Esophagus squamous epithelium (tissue), 5 donors: ENCODE measurements at regions not wholly inside any gene's neighbourhood (a gene's known extent, or its start where the extent isn't known, plus 50 kb on each side); places are given as distances from the start of the nearest gene placed in this dataset.

Experiments used
- DNase-seq: peaks from one replicate; lab custom pipeline; 2025; lab: John Stamatoyannopoulos, UW
- H3K27ac ChIP-seq, 4 donors: fragments of 200-600 bp; sonication (generic); one replicate each; pipeline ENCODE4 v1.5.1; 2016 to 2019; ENCODE audit warnings: mild to moderate bottlenecking in 1 of 4
- H3K27me3 ChIP-seq, 4 donors: fragments of 200-600 bp; sonication (generic); 1 replicate in 3 of 4; 2 replicates in 1 of 4; pipeline versions ENCODE4 v1.5.1 to v1.6.0; 2017 to 2021; ENCODE audit warnings: antibody characterized with exemption in 1 of 4
- H3K36me3 ChIP-seq, 3 donors: fragments of 200-600 bp; sonication (generic); one replicate each; pipeline ENCODE4 v1.5.1; 2016 to 2019
- H3K4me1 ChIP-seq, 3 donors: fragments of 200-600 bp; sonication (generic); one replicate each; pipeline ENCODE4 v1.5.1; 2017 to 2019
- H3K4me3 ChIP-seq, 4 donors: fragments of 200-600 bp; sonication (generic); 1 replicate in 3 of 4; 2 replicates in 1 of 4; pipeline ENCODE4 v1.5.1; 2016 to 2019; ENCODE audit warnings: mild to moderate bottlenecking in 2 of 4, moderate library complexity in 1 of 4
- H3K9me3 ChIP-seq, 3 donors: fragments of 200-600 bp; sonication (generic); one replicate each; pipeline ENCODE4 v1.5.1; 2016 to 2019
- CTCF ChIP-seq, 6 experiments: fragments of 450-650 bp in 4 of 6; fragments of 200-600 bp in 2 of 6; sonication (generic) in 2 of 6; IDR thresholded peaks; one replicate each; pipeline ENCODE4 v1.5.1; 2016 to 2019; ENCODE audit warnings: antibody characterized with exemption in 6 of 6, mild to moderate bottlenecking in 4 of 6, moderate library complexity in 4 of 6
- POLR2A ChIP-seq, 4 donors: fragments of 450-650 bp; IDR thresholded peaks; one replicate each; pipeline ENCODE4 v1.6.1; 2017; ENCODE audit warnings: antibody characterized with exemption in 4 of 4, mild to moderate bottlenecking in 4 of 4, moderate library complexity in 3 of 4
- WGBS, 2 donors: methylation state at CpG; one replicate each; pipeline ENCODE4 v1.1.5; 2018; 5-methylcytosine and 5-hydroxymethylcytosine counted together
- intact Hi-C: fragments of 100-400 bp; cut with DNase I; formaldehyde crosslinking; loops from one replicate; pipeline ENCODE4 v1.15.0; 2022
- donor health status: DM: yes; HTN: yes; CAD: no.

GRCh38 chr9:89839952-89840351 is 235.1 kb downstream of the GADD45G start:
- TF ChIP-seq POLR2A (IDR thresholded peaks at IDR 0.05), result no peak
- no peak for TF ChIP-seq CTCF (IDR thresholded peaks at IDR 0.05)
- 54 to 55% methylated on average over 7 of the region's 7 CpGs for WGBS, 2 donors
- no peaks in the 10 kb centered on the region for H3K9me3 ChIP-seq
- H3K4me3 ChIP-seq, result no peak overlapping the region
- intact Hi-C loops, result no loop called here
- peaks cover 3 to 47% (median 9%) of the 10 kb centered on the region in 3 donors for H3K4me1 ChIP-seq
- H3K27me3 ChIP-seq, result no peaks in the 10 kb centered on the region
- H3K27ac ChIP-seq, result no peak overlapping the region
- H3K36me3 ChIP-seq, result no peaks in the 10 kb centered on the region
- DNase-seq, result no peak

- Histone ChIP-seq H3K4me1 (peaks cover 3 to 51% (median 9%) of the 10 kb centered on the region in 3 donors), H3K36me3 (no peaks in the 10 kb centered on the region), H3K4me3 (no peak overlapping the region), H3K27ac (no peak overlapping the region), H3K27me3 (no peaks in the 10 kb centered on the region), H3K9me3 (no peaks in the 10 kb centered on the region)
- intact Hi-C loops, result no loop called here
- no peak for DNase-seq
- 87 to 90% methylated on average over 5 of the region's 5 CpGs for WGBS, 2 donors
- TF ChIP-seq POLR2A (IDR thresholded peaks at IDR 0.05) (no peak), CTCF (IDR thresholded peaks at IDR 0.05) (no peak)
Observed at GRCh38 chr9:89841456-89841855, 236.6 kb downstream of the GADD45G start.

GRCh38 chr9:89842267-89842768 is 237.5 kb downstream of the GADD45G start:
- intact Hi-C loops, result no loop called here
- Histone ChIP-seq H3K4me1 (peaks cover 3 to 47% (median 9%) of the 10 kb centered on the region in 3 donors), H3K27me3 (no peaks in the 10 kb centered on the region), H3K4me3 (no peak overlapping the region), H3K9me3 (no peaks in the 10 kb centered on the region), H3K36me3 (no peaks in the 10 kb centered on the region), H3K27ac (no peak overlapping the region)
- DNase-seq, result no peak
- 75 to 80% methylated on average over 1 to 4 of the region's 8 CpGs for WGBS, 2 donors
- no peak for TF ChIP-seq POLR2A (IDR thresholded peaks at IDR 0.05)
- TF ChIP-seq CTCF (IDR thresholded peaks at IDR 0.05), result no peak

- Histone ChIP-seq H3K9me3 (no peaks in the 10 kb centered on the region), H3K27me3 (no peaks in the 10 kb centered on the region), H3K4me3 (no peak overlapping the region), H3K4me1 (peaks cover 3 to 40% (median 9%) of the 10 kb centered on the region in 3 donors), H3K36me3 (no peaks in the 10 kb centered on the region), H3K27ac (peak overlapping the region in 1 of 4 donors; percentile 29)
- WGBS, 2 donors, result 73 to 75% methylated on average over 3 of the region's 5 CpGs
- no peak for TF ChIP-seq CTCF (IDR thresholded peaks at IDR 0.05)
- TF ChIP-seq POLR2A (IDR thresholded peaks at IDR 0.05), result no peak
- no peak for DNase-seq
- intact Hi-C loops, result no loop called here
Observed at GRCh38 chr9:89843074-89843473, 238.3 kb downstream of the GADD45G start.

- H3K4me3 ChIP-seq, result no peak overlapping the region
- no peaks in the 10 kb centered on the region for H3K27me3 ChIP-seq
- intact Hi-C loops, result no loop called here
- H3K27ac ChIP-seq, result peak overlapping the region in 2 of 4 donors; percentile 29 to 32
- TF ChIP-seq CTCF (IDR thresholded peaks at IDR 0.05), result no peak
- TF ChIP-seq POLR2A (IDR thresholded peaks at IDR 0.05), result no peak
- peaks cover 3 to 40% (median 9%) of the 10 kb centered on the region in 3 donors for H3K4me1 ChIP-seq
- no peaks in the 10 kb centered on the region for H3K9me3 ChIP-seq
- H3K36me3 ChIP-seq, result no peaks in the 10 kb centered on the region
- 60 to 82% methylated on average over 1 to 2 of the region's 3 CpGs for WGBS, 2 donors
- no peak for DNase-seq
Observed at GRCh38 chr9:89843591-89843990, 238.8 kb downstream of the GADD45G start.
